ENCODE measurements at regions not wholly inside any gene's neighbourhood (a gene's known extent, or its start where the extent isn't known, plus 50 kb on each side); places are given as distances from the start of the nearest gene placed in this dataset.

DNA sequence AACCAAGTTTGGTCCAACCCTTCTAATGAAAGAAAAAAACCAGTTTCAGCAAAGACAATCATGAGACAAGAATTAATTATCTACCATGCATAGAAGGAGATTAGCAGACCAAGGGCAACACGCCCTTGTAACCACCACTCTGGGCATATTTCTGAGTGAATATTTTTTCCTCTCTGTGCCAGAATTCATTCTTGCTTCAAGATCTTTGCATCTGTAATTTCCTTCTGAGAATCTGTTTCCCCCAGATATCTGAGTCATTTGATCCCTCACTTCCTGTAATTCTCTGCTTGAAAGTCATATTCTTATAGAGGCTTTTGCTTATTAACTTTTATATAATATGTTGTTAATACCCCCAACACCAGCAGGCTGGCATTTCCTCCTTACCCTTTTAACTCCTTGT lies 243.7 kb downstream of the SLC16A7 start:
- no peak overlapping the region for H3K4me3 ChIP-seq (ENCODE audit: low read depth, low read length)
- no peak for DNase-seq (ENCODE audit: low read depth)

DNA sequence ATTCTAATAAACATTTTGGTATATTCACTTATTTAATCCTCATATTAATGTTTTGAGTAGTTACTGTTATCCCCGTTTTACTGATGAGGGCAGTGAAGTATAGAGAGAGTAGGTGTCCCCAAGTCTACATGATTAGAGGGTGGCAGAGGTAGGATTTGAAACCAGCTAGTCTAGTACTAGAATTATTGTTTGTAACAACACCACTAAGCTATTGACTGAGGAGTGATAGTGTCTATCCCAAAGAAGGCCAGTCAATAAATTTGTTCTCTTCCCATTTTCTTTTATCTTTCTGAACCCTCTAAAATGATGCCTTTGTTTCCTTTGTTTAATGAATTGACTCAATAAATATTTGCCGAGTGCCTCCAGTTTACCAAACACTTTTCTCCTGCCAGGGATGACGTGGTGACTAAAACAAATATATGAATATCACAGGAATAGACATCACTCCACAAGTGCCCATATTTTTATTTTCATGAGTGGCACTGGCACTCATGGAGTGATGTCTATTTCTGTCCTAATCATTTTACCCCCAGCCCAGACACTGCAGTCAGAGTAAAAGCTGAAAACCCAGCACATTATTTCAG lies 247.5 kb downstream of the SLC16A7 start:
- H3K4me3 ChIP-seq (ENCODE audit: low read depth, low read length): no peak overlapping the region
- no peak for DNase-seq (ENCODE audit: low read depth)

DNA sequence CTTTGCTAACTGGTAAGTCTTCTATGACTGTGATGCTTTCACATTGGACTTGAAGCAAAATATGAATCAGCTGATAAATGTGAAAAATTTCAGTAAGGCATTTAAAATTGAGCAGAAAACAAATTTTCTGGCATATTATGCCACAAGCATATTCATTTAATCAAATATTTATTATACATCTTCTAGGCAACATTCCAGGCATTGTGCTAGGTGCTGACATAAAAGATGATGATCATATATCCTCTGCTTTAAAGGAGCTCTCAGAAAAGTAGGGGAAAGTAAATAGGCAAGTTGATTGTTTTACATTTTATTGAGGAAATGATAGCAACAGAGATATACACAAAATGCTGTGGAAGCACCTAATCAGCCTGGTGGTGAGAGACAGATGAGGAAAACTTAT lies 248.9 kb downstream of the SLC16A7 start:
- DNase-seq (ENCODE audit: low read depth): no peak
- no peak overlapping the region for H3K4me3 ChIP-seq (ENCODE audit: low read depth, low read length)

DNA sequence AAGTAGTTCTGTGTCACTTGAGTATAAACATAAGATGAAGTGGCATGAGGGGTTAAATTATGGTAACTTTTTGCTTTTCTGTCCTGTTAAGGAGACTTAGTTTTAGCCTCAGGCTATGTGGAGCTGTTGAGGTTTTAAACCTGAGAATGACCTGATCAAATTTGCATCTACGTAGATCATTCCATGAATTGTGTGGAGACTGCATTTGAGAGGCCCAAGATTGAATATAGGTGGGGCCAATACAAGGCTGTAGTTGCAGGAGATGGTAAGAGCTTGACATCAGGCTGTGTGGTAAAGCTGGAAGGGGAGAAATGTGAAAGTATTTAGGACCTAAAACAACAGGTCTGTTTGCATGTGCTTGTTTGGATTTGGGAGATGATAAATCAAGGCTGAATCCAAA lies 249.5 kb downstream of the SLC16A7 start:
- no peak for DNase-seq (ENCODE audit: low read depth)
- no peak overlapping the region for H3K4me3 ChIP-seq (ENCODE audit: low read depth, low read length)

DNA sequence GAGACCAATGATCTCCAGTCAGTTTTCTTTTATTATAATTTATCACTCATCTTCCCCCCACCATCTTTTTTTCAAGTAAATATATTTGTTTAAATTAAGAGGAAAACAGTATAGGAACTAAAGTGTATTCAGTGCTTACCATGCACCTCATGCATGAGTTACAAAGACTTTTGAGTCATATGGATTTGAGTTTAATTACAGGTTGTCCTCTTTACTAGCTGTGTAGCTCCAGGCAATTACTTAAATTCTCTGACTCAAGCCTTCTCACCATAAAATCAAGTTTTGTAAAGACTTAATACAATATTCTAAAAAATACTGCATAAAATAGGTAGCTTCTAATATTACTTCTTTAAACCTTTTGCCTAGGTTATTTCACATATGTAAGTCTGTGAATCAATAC lies 251.3 kb downstream of the SLC16A7 start:
- H3K4me3 ChIP-seq (ENCODE audit: low read depth, low read length): no peak overlapping the region

DNA sequence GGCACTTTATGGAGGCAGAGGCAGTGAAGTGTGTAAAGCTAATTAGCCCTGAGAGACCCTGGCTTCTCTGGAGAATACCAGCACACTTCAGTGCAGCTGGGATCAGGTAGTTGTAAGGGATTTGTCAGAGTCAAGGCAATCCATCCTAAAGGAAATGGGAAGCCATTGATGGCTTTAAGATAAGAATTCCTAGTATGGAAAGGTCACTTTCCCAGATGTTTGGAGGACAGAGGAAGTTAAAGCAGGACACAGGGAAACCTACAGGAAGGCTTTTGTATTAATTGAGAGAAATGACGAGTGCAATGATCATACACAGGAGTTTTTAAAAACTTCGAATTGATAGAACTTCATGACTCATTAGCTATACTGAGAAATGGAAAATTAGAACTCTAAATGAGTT lies 254.4 kb downstream of the SLC16A7 start:
- DNase-seq (ENCODE audit: low read depth): no peak
- H3K4me3 ChIP-seq (ENCODE audit: low read depth, low read length): no peak overlapping the region

More for the DNA sequence above, 251.3 kb downstream of the SLC16A7 start:
- no peak for DNase-seq (ENCODE audit: low read depth)

DNA sequence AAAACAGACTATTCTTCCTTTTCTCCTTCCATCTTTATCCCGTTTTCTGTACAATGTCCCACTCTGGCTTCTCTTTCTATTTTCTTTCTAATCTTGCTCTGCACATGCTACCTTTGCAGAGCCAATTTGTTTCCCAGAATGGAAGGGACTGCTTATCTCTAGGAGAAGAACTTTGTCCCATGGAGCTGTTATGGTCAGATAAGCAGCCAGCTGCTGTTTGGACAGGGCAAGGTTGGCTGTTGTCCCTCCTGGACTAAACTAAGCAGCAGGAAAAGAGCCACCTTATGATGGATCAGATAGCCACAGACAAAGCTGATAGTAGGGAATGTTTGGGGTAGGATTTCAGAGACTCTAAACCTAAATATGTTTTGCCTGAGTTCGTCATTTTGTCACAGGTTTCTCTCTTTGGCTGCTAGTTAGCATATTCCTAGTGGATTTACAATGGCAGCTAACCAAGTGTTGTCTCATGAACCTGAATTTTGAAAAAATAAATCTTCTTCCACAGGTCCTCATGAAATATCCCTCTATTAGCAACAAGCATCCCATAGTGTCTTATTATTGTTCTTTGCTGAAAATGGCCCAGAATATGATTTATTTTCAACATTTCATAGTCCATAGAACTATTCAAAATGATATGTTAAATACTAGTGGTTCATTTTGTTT lies 262.8 kb downstream of the SLC16A7 start:
- DNase-seq (ENCODE audit: low read depth): no peak
- no peak overlapping the region for H3K4me3 ChIP-seq (ENCODE audit: low read depth, low read length)

DNA sequence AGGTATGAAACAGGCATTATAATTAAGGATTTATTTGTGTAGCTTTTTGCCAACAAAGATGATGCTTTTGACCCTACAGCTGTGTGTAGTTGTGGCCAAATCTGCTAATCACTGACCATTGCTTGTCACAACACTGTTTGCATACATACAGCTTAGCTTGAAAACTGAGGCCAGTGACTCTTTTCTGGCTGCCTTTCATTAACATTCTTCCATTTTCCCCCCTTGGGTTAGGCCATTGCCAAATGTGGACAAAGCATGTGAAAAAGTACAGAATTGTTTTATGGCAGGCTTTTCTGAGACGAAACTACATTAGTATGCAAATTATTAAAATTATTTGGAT lies 263.3 kb downstream of the SLC16A7 start:
- no peak overlapping the region for H3K4me3 ChIP-seq (ENCODE audit: low read depth, low read length)
- no peak for DNase-seq (ENCODE audit: low read depth)

DNA sequence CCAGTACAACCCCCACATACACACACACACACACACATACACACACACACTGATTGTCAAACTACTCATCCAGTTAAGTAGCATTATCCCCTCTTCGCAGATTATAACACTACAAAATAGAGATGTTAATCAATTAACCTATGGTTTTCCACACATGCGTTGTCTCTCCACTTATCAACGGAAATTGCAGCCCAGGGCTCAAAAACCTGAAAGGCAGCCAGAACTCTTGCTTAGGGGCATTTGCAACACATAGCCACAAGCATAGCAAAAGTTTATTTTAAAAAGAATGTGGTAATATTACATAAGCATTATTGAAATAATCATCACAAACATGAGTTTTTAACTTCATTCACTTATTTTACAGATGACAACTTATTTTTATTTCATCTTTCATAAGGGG lies 265.8 kb downstream of the SLC16A7 start:
- H3K4me3 ChIP-seq (ENCODE audit: low read depth, low read length): no peak overlapping the region
- DNase-seq (ENCODE audit: low read depth): no peak

DNA sequence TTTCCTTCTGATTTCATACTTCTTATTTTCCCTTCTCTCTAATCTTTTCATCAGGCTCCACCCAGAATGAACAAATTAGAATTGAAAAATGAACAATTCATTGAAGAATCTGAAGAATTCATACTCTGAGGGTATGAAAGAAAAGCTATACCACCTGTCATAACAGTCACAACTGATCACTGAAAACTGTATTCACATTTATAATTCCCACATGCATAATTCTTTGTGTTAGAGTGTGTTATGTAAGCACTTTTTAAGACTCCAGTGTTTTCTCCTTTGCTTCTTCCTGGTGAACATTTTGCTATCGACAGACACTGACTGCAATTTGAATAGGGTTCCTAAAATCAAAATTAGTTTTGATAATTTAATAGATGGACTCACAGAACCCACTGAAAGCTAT lies 271.2 kb downstream of the SLC16A7 start:
- DNase-seq (ENCODE audit: low read depth): no peak
- H3K4me3 ChIP-seq (ENCODE audit: low read depth, low read length): no peak overlapping the region

DNA sequence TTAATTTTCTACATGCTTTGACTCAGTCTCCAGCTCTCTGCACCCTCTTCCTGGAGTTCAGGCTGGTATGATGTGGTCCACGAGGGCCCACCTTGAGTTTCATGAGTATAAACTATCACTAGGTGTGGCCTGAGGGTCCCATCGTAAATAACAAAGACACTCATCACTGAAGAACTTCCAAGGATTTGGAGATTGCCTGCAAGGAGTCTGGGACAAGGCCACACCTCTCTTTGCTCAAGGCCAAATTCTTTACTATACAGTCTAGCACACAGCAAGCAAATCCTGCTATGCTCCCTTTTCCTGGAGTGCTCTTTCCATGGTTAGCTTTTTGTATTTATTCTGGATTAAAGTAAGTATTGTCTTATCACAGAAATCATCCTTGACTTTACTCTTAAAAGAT lies 271.9 kb downstream of the SLC16A7 start:
- no peak for DNase-seq (ENCODE audit: low read depth)
- H3K4me3 ChIP-seq (ENCODE audit: low read depth, low read length): no peak overlapping the region

DNA sequence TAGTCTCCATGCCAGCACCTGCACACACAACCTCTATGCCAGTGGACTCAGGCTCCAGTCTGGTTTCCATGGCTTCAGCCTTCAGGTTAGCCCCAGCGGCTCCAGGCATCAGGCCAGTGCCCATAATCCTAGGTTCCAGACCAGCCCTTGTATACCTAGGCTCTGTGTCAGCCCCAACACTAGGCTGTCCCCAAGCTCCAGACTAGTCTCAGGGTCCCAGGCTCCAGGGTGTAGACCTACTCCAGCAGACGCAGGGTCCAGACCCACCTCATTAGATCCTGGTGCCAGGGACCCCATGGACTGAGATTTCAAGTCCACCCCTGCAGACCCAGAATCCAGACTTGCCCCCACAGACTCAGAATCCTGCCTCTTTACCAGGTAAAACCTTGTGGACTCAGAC lies 275.9 kb downstream of the SLC16A7 start:
- no peak for DNase-seq (ENCODE audit: low read depth)
- no peak overlapping the region for H3K4me3 ChIP-seq (ENCODE audit: low read depth, low read length)

DNA sequence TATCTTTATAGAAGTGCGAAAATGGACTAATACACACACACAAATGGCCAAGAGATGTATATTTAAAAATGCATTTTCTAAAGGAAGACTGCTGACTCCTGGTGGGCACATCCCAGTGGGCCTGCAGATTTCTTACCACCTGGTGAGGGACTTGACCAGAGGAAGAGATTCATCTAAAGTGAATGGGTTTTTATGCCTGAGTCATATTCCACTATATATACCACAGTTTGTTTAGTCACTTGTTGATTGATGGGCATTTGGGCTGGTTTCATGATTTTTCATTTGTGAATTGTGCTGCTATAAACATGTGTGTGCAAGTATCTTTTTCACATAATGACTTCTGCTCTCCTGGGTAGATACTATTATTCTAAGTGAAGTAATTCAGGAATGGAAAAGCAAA lies 277.3 kb downstream of the SLC16A7 start:
- DNase-seq (ENCODE audit: low read depth): no peak
- H3K4me3 ChIP-seq (ENCODE audit: low read depth, low read length): no peak overlapping the region

DNA sequence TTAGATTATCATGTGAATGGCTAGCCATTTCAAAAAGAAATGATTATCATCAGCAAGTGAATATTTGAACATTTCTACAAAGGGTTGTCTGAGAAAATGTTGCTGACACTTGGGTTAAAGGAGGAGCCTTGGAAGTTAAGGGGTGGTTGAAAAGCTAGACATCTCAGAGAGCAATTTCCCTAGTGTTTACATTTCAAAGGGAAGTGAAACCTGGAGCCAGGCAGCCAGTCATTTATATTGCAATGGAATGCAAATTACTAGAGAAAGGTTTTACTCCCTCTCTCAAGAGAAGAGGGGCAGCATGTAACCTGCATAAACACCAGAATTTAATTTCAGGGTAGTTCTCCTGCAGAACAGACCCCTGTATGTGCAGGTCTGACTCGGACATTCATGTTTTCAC lies 279.0 kb downstream of the SLC16A7 start:
- no peak for DNase-seq (ENCODE audit: low read depth)
- H3K4me3 ChIP-seq (ENCODE audit: low read depth, low read length): no peak overlapping the region

DNA sequence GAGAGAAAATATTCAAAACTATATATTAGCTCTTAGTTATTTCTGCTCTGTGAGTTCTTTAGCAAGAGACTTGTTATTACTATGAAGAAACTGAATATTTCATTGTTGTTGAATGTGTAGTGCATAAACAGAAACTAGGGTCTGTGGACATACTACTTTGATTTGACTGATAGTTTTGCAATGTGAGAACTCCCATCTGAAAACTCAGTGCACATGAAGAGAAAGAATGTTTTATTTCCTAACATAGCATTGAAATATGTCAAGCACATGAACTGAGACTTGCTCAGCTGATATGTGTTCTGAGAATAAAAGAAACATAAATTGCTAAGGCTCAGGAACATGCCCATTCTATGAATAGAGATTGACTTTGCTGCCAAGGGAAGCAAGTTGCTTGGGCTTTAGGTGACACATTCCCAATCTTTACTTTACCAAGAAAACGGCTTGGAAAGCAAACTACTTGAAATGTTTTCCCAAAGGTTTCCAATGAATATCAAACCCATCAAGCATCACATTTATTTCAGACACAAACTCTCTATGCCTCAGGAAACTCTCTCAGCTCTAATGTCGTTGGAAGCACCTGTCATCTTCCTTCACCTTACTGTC lies 290.4 kb downstream of the SLC16A7 start:
- no peak for DNase-seq (ENCODE audit: low read depth)

DNA sequence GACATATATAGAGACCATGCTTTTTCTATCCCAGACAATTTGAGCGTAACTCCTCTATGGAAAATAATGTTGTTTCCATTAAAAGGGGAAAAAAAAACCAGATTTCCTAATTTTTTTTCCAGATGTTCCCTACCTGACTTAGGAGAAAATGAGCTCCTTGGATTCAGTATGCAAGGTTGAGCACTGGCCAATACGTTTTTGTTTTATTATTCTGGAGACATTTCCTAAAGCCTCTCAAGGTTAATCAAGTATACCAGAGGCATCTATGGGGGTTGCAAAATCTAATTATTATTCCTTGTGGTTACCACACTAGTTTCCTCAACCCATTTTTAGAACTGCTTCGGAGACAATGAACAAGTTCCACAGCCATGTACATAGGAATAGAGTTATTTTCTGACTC lies 291.3 kb downstream of the SLC16A7 start:
- H3K4me3 ChIP-seq (ENCODE audit: low read depth, low read length): no peak overlapping the region
- no peak for DNase-seq (ENCODE audit: low read depth)

More for the DNA sequence above, 290.4 kb downstream of the SLC16A7 start:
- H3K4me3 ChIP-seq (ENCODE audit: low read depth, low read length): no peak overlapping the region

DNA sequence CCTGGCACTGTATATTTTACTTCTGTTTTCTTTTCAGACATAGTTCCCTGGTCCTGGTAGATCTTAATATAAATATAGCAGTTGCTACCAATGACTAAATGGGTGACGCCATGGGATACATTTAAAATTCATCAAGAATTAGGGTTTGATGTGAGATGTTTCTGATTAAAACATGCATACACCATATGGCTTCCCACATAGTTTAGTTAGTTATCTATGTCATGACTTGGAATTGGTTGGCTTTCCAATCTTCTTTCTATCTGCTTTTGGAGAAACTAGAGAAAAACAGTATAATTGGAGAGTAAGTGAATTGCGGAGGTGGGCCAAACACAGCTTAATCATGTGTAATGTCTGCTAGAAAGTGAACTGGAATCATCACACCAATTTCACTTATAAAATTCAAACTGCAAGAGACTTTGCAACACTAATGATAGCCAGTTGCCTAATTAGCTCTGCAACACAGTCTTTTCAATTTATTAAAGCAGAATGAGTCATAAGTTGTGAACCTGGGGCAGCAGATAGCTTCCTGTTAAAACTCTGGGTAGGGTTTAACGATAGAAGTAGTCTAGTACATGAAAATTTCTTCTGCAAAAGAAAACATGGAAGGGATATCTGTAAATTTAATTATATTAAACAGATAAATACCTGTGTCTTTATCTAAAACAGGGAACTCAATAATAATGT lies 295.2 kb downstream of the SLC16A7 start:
- DNase-seq (ENCODE audit: low read depth): no peak
- no peak overlapping the region for H3K4me3 ChIP-seq (ENCODE audit: low read depth, low read length)

DNA sequence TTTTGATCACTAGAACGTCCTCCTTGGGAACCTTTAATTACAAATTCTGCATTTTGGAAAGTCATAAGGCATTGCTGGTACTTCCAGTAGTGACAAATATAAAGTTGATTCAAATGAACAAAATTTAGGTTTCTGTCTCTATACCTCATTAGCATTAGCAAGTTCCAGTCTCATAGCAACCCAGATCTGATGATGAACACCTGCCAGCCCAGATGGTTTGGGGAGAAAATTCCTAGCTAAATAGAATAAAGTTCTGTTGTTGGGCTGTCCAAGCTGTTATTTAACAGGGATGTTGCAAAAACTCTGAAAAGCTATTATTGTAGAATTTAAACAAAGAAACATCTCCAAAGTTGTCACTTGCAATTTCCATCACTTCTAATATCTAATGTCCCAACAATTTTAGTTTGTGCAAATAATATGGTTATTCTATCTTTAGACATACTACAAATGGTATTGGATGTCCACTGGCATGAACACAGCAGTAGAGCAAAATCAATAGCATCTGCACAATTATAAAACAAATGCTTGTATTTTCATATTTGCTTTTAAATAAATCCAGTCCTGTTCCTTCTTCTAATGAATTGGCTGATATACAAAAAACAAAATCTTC lies 299.4 kb downstream of the SLC16A7 start:
- no peak for DNase-seq (ENCODE audit: low read depth)
- H3K4me3 ChIP-seq (ENCODE audit: low read depth, low read length): no peak overlapping the region

DNA sequence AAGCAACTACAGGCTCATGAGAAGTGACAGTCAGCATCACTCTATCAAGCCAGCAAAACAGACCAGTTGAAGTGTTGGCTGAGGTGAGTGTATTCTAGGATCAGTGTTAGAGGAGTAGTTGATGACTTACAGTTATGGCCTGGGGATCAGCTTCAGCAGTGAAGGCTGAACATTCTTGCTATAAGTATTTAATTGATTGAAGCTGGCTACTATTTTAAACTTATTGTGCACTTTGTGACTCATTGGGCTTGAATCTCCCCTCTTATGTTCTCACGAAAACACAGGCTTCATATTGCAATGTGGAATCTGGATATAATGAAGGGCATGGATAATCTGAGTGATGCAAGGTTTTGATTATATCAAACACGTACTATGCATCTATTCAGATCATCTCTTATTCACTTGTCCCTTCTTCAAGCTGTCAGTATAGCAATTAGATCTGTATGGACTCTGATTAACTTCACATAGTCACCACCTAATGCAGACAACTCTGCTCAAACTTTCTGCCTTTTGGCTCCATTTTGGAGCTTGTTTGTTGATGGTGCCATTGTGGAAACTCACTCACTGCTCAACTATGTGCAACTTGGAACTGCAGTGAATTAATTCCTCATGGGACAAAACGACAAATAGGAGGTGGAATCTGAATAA lies 309.2 kb downstream of the SLC16A7 start:
- peak; percentile 26 for DNase-seq (ENCODE audit: low read depth)
- no peak overlapping the region for H3K4me3 ChIP-seq (ENCODE audit: low read depth, low read length)

DNA sequence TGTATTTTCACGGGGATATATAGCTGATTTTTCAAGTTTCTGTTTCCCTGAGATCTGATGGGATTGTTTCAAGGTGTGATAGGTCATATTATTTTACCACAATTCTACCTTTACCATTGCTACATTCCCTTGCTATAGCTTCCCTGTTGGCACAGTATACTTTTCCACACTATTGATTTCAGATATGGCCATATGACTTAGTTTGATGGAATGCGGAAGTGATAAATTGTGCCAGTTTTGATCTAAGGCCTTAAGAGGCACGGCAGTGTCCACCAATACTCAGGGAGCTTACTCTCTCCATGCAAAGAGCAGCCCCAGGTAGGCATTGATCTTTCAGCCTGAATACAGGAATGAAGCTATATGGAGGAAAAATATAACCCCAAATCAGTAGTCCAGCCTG lies 315.7 kb downstream of the SLC16A7 start:
- H3K4me3 ChIP-seq (ENCODE audit: low read depth, low read length): no peak overlapping the region
- DNase-seq (ENCODE audit: low read depth): no peak

Data from skeletal muscle cell (primary cell).